ENCODE measurements at regions not wholly inside any gene's neighbourhood (a gene's known extent, or its start where the extent isn't known, plus 50 kb on each side); places are given as distances from the start of the nearest gene placed in this dataset.
"Not testable (repeated sequence)": the region's sequence is repeated elsewhere in the genome, so short reads cannot be mapped to it uniquely, and the experiment has no call there.

DNA sequence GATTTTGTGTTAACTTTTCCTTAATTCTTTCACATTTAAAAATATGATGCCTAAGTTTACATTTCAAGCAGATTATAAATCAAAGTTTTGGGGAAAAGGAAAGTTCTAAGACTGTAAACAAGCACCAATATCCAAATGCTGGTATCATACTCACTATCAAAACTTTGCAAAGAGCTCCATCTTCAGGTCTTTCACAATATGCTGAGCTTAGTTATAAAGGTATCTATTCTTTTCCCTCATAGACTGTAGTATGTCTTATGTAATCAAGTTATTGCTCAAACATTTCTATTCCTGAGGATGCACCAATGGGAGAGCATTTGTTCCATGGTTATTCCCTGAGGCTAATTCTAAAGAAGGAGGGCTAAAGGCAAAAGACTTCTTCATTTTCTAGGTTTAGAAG is 207.9 kb upstream of the FAM241A start:
- Histone ChIP-seq H3K4me3 (ENCODE audit: insufficient read depth, low read depth, low read length) (no peak overlapping the region), H3K36me3 (replicated peaks; ENCODE audit: control insufficient read depth, insufficient read depth, low read length) (no peaks in the 10 kb centered on the region), H3K27me3 (ENCODE audit: control insufficient read depth, insufficient read depth, low read length) (no peaks in the 10 kb centered on the region)
- DNase-seq: peak; percentile 2

DNA sequence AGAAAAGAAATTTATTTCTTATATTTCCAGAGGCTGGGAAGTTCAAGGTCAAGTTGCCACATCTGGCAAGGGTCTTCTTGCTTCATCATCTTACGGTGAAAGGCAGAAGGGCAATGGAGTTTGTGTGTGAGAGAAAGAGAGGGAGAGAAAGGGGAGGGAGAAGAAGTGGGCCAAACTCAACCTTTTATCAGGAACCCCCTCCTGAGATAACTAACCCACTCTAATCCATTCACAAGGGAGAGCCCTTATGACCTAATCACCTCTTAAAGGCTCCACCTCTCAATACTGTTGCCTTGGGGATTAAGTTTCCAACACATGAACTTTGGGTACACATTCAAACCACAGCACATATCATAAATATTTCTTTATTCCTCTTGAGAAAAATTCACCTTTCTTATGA is 203.3 kb upstream of the FAM241A start:
- no peaks in the 10 kb centered on the region for H3K36me3 ChIP-seq (replicated peaks; ENCODE audit: control insufficient read depth, insufficient read depth, low read length)
- H3K4me3 ChIP-seq (ENCODE audit: insufficient read depth, low read depth, low read length): no peak overlapping the region
- no peaks in the 10 kb centered on the region for H3K27me3 ChIP-seq (ENCODE audit: control insufficient read depth, insufficient read depth, low read length)
- no peak for DNase-seq

DNA sequence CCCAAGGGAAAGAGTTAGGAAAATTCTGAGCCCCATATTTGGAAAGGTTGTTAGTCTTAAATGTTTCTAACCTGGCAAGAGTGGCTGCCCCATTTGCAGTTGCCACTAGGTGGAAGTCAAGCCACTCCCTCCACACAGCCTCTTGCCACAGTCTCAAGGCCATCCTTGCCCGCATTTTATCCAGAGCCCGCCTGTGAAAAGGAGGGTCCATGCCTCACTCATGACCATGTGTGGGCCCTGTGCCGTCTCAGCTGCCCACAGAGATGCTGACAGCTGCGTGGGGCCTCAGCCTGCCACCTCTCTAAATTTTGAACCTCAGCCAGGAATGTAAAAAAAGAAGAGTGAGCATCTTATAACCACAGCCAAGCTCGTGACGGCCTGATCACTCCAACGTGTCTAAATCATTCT is 201.5 kb upstream of the FAM241A start:
- H3K36me3 ChIP-seq (replicated peaks; ENCODE audit: control insufficient read depth, insufficient read depth, low read length): no peaks in the 10 kb centered on the region
- no peaks in the 10 kb centered on the region for H3K27me3 ChIP-seq (ENCODE audit: control insufficient read depth, insufficient read depth, low read length)
- peak; percentile 27 for DNase-seq
- H3K4me3 ChIP-seq (ENCODE audit: insufficient read depth, low read depth, low read length): no peak overlapping the region

- H3K36me3 ChIP-seq (replicated peaks; ENCODE audit: control insufficient read depth, insufficient read depth, low read length): no peaks in the 10 kb centered on the region
- no peak for DNase-seq
- H3K27me3 ChIP-seq (ENCODE audit: control insufficient read depth, insufficient read depth, low read length): no peaks in the 10 kb centered on the region
- H3K4me3 ChIP-seq (ENCODE audit: insufficient read depth, low read depth, low read length): no peak overlapping the region
Observed at GRCh38 chr4:111945014-111945413, 200.2 kb upstream of the FAM241A start.

DNA sequence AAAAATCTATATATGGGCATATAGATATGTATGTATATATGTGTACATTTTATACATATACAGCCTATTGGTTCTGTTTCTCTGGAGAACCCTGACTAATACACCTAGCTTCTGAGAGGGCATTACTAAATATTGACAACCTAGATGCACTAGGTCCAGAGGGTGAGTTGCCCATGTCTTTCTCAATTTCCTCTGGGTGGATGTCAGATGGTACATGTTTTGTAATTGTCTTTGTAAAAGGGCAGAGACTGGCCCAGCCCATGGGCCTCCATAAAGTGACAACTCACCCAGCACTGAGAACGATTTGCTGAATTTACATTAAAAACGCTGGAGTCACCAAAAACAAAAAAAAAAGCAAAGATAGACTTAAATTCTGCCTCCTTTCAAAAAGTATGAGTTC is 198.5 kb upstream of the FAM241A start:
- Histone ChIP-seq H3K27me3 (ENCODE audit: control insufficient read depth, insufficient read depth, low read length) (no peaks in the 10 kb centered on the region), H3K4me3 (ENCODE audit: insufficient read depth, low read depth, low read length) (no peak overlapping the region), H3K36me3 (replicated peaks; ENCODE audit: control insufficient read depth, insufficient read depth, low read length) (no peaks in the 10 kb centered on the region)
- no peak for DNase-seq

DNA sequence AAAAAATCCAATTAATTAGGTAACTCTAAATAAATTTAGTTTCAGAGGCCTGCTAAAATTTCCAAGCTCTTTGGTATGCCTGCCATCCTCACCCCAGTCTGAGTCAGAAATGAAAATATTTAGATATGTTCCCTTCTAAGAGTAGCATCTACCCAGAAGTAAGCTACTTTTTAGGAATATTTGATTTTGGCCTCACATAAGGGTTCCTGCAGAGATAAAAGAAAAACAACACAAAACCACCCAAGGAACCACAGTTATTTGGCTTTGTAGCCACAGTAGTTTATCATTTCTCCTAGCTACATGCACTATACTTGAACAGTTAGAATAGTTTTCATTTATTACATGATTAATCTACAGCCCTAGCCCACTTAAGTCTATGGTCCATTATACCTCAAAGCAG is 192.6 kb upstream of the FAM241A start:
- DNase-seq: no peak
- no peaks in the 10 kb centered on the region for H3K27me3 ChIP-seq (ENCODE audit: control insufficient read depth, insufficient read depth, low read length)
- no peak overlapping the region for H3K4me3 ChIP-seq (ENCODE audit: insufficient read depth, low read depth, low read length)
- no peaks in the 10 kb centered on the region for H3K36me3 ChIP-seq (replicated peaks; ENCODE audit: control insufficient read depth, insufficient read depth, low read length)

GRCh38 chr4:111954550-111954949 is 190.7 kb upstream of the FAM241A start:
- no peak for DNase-seq
- Histone ChIP-seq H3K36me3 (replicated peaks; ENCODE audit: control insufficient read depth, insufficient read depth, low read length) (no peaks in the 10 kb centered on the region), H3K27me3 (ENCODE audit: control insufficient read depth, insufficient read depth, low read length) (no peaks in the 10 kb centered on the region), H3K4me3 (ENCODE audit: insufficient read depth, low read depth, low read length) (no peak overlapping the region)

DNA sequence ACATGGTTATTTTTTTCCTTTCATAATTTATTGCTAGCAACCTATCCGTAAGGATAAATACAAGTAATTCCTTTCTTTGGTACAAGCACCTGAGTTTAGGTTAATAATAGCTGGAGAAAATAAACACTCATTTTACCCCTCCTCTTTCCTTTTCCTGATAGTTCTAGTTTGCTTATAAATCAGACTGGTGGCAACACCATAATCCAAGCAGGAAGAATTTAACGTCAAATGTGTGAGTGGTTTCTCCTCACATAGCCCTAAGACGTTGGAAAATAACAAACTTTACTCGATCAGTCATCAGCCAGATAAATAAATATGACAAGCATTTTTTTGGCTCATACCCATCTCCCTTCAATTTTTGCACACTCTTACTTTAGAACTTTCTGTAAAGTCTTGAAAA is 190.3 kb upstream of the FAM241A start:
- no peak overlapping the region for H3K4me3 ChIP-seq (ENCODE audit: insufficient read depth, low read depth, low read length)
- H3K27me3 ChIP-seq (ENCODE audit: control insufficient read depth, insufficient read depth, low read length): no peaks in the 10 kb centered on the region
- no peaks in the 10 kb centered on the region for H3K36me3 ChIP-seq (replicated peaks; ENCODE audit: control insufficient read depth, insufficient read depth, low read length)
- no peak for DNase-seq

DNA sequence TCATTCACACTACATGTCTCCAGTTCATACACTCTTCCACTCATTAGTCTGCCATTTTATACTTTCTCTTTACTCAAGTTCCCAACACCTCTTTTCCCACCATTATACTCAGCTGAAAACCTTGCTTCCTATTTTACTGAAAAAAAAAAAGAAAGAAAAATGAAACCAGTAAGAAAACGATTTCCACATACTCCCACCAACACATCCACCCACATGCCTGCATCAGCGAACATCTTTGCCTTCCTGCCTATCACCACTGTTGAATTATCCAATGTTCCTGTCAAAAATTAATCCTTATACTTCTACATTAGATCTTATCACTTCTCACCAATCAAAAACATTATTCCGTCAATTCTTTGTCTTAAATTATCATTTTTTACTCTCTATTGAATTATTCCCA is 188.1 kb upstream of the FAM241A start:
- no peak overlapping the region for H3K4me3 ChIP-seq (ENCODE audit: insufficient read depth, low read depth, low read length)
- no peaks in the 10 kb centered on the region for H3K36me3 ChIP-seq (replicated peaks; ENCODE audit: control insufficient read depth, insufficient read depth, low read length)
- DNase-seq: no peak
- no peaks in the 10 kb centered on the region for H3K27me3 ChIP-seq (ENCODE audit: control insufficient read depth, insufficient read depth, low read length)

DNA sequence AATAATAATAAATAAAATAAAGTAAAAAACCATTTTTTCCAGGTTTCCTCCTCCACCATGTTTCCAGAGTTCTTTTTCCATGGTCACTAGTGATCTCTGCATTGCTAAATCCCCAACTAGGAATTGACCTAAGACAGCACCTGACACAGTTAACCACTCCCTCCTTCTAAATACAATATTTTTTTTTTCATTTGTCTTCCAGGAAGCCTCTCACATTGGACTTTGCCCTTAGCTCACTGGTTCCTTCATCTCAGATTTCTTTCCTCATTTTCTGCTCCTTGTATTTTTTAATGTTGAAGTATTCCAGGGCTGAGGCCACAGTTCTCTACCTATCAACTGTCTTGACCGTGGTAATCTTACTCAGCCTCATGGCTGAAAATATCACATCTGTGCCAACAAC is 187.3 kb upstream of the FAM241A start:
- DNase-seq: no peak
- Histone ChIP-seq H3K36me3 (replicated peaks; ENCODE audit: control insufficient read depth, insufficient read depth, low read length) (no peaks in the 10 kb centered on the region), H3K27me3 (ENCODE audit: control insufficient read depth, insufficient read depth, low read length) (no peaks in the 10 kb centered on the region), H3K4me3 (ENCODE audit: insufficient read depth, low read depth, low read length) (no peak overlapping the region)

DNA sequence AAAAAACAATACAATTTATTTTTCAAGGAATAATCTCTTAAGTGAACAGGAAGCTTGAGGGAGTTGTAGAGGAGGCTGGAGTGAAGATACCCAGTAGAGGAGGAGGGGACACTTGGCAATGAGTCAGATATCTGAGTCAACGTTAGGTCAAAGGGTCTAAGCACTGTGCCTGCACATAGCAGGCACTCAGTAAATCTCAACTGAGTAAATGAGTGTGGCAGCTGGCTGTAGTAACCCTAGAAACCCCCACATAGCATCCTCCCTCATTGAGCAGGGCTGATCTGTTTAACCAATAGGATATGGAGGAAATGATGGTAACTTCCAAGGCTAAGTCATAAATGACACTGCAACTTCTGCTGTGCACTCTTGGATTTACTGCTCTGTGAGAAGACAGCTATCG is 186.0 kb upstream of the FAM241A start:
- no peaks in the 10 kb centered on the region for H3K36me3 ChIP-seq (replicated peaks; ENCODE audit: control insufficient read depth, insufficient read depth, low read length)
- no peaks in the 10 kb centered on the region for H3K27me3 ChIP-seq (ENCODE audit: control insufficient read depth, insufficient read depth, low read length)
- no peak overlapping the region for H3K4me3 ChIP-seq (ENCODE audit: insufficient read depth, low read depth, low read length)
- DNase-seq: no peak

- Histone ChIP-seq H3K4me3 (ENCODE audit: insufficient read depth, low read depth, low read length) (no peak overlapping the region), H3K27me3 (ENCODE audit: control insufficient read depth, insufficient read depth, low read length) (no peaks in the 10 kb centered on the region), H3K36me3 (replicated peaks; ENCODE audit: control insufficient read depth, insufficient read depth, low read length) (no peaks in the 10 kb centered on the region)
- no peak for DNase-seq
Observed at GRCh38 chr4:111960241-111960667, 185.0 kb upstream of the FAM241A start.

GRCh38 chr4:111961026-111961425 is 184.2 kb upstream of the FAM241A start:
- H3K27me3 ChIP-seq (ENCODE audit: control insufficient read depth, insufficient read depth, low read length); DNase-seq: not testable (repeated sequence)

GRCh38 chr4:111961809-111962208 is 183.4 kb upstream of the FAM241A start:
- Histone ChIP-seq H3K4me3 (ENCODE audit: insufficient read depth, low read depth, low read length) (no peak overlapping the region), H3K27me3 (ENCODE audit: control insufficient read depth, insufficient read depth, low read length) (no peaks in the 10 kb centered on the region), H3K36me3 (replicated peaks; ENCODE audit: control insufficient read depth, insufficient read depth, low read length) (no peaks in the 10 kb centered on the region)
- no peak for DNase-seq

More at GRCh38 chr4:111961026-111961425, 184.2 kb upstream of the FAM241A start:
- not testable (repeated sequence) for H3K4me3 ChIP-seq (ENCODE audit: insufficient read depth, low read depth, low read length); H3K36me3 ChIP-seq (replicated peaks; ENCODE audit: control insufficient read depth, insufficient read depth, low read length)

DNA sequence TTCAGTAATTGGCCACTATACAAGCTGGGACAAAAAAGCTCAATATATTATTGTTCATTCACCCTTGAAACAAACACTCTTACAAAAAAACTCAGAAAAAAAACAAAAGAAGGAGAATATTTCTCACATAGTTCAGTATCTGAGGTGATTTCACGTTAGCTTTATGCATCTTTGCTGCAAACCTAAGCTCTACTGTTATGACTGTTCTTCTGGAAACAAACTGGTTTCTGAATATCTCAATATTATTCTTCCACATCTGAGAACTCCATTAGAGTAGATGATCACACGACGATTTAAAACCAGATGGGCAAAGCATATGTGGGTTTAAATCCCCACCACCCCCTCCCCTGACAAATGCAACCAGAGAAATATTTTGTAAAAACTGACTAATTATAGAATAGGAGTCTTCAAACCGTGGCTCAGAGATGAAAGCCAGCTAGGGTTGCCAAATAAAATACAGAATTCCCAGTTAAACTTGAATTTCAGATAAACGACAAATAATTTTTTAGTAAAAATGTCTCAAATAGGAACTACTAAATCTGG is 182.0 kb upstream of the FAM241A start:
- Histone ChIP-seq H3K27me3 (ENCODE audit: control insufficient read depth, insufficient read depth, low read length) (no peaks in the 10 kb centered on the region), H3K4me3 (ENCODE audit: insufficient read depth, low read depth, low read length) (no peak overlapping the region), H3K36me3 (replicated peaks; ENCODE audit: control insufficient read depth, insufficient read depth, low read length) (no peaks in the 10 kb centered on the region)
- no peak for DNase-seq

DNA sequence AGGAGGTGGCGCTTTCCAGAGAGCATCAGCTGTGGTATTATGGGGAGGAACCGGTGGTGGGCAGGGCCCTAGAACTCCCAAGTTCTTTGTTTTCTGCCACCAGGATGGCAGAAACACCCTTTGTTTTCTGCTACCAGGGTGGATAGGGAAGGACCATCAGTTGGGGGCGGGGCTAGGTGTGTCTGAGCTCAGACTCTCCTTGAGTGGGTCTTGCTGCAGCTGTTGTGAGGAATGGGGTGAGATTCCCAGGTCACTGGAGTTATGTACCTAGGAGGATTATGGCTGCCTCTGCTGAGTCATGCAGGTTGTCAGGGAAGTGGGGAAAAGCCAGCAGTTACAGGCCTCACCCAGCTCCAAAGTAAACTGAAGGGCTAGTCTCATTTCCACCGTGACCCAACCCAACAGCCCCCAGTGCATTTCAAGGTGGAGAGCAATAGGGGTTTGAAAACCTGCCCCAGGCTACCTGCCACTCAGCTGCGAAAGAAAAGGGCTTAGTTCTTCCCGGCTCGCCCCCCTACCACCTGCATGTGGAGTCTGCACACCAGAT is 167.8 kb upstream of the FAM241A start:
- Histone ChIP-seq H3K4me3 (ENCODE audit: insufficient read depth, low read depth, low read length) (no peak overlapping the region), H3K36me3 (replicated peaks; ENCODE audit: control insufficient read depth, insufficient read depth, low read length) (no peaks in the 10 kb centered on the region), H3K27me3 (ENCODE audit: control insufficient read depth, insufficient read depth, low read length) (no peaks in the 10 kb centered on the region)
- DNase-seq: no peak
